Non-pigmented ciliary epithelial cell (primary cell): ENCODE measurements at regions not wholly inside any gene's neighbourhood (a gene's known extent, or its start where the extent isn't known, plus 50 kb on each side); places are given as distances from the start of the nearest gene placed in this dataset.
A peak's percentile ranks its signal among the peaks of the same experiment; 100 is the strongest.

Source experiments
- DNase-seq: peaks from one replicate; pipeline ENCODE4 v3.0.0-alpha.2; 2010; ENCODE audit warnings: low read depth

GRCh38 chr6:44062771-44063560 lies 64.3 kb downstream of the MRPL14 start:
- no peak for DNase-seq

GRCh38 chr6:44062105-44062770 lies 65.0 kb downstream of the MRPL14 start:
- DNase-seq: no peak

GRCh38 chr6:44061375-44062104 lies 65.7 kb downstream of the MRPL14 start:
- no peak for DNase-seq

- DNase-seq: no peak
These were observed 66.5 kb downstream of the MRPL14 start for GRCh38 chr6:44060612-44061374.

- no peak for DNase-seq
These were observed 67.6 kb downstream of the MRPL14 start for GRCh38 chr6:44059359-44060346.

GRCh38 chr6:44058617-44059358 lies 68.5 kb downstream of the MRPL14 start:
- peak; percentile 99 for DNase-seq

- DNase-seq: no peak
These were observed 69.2 kb downstream of the MRPL14 start for GRCh38 chr6:44057931-44058616.

- DNase-seq: no peak
These were observed 69.9 kb downstream of the MRPL14 start for GRCh38 chr6:44057238-44057930.

GRCh38 chr6:44056392-44057237 lies 70.6 kb downstream of the MRPL14 start:
- no peak for DNase-seq

- DNase-seq: no peak
These were observed 72.3 kb downstream of the MRPL14 start for GRCh38 chr6:44054721-44055559.

- no peak for DNase-seq
These were observed 73.3 kb downstream of the MRPL14 start for GRCh38 chr6:44053760-44054556.

GRCh38 chr6:44053106-44053756 lies 74.0 kb downstream of the MRPL14 start:
- no peak for DNase-seq

GRCh38 chr6:44052419-44053023 lies 74.7 kb downstream of the MRPL14 start:
- no peak for DNase-seq

GRCh38 chr6:44051515-44051914 lies 75.7 kb downstream of the MRPL14 start:
- DNase-seq: no peak

- DNase-seq: no peak
These were observed 76.3 kb downstream of the MRPL14 start for GRCh38 chr6:44050872-44051505.
